Stromal cell of bone marrow (primary cell): ENCODE measurements at regions not wholly inside any gene's neighbourhood (a gene's known extent, or its start where the extent isn't known, plus 50 kb on each side); places are given as distances from the start of the nearest gene placed in this dataset.
"Not testable (repeated sequence)": the region's sequence is repeated elsewhere in the genome, so short reads cannot be mapped to it uniquely, and the experiment has no call there.

Experiments
- DNase-seq: peaks from one replicate; pipeline ENCODE4 v3.0.0-alpha.2; 2012; ENCODE audit warnings: low read depth

- no peak for DNase-seq
Measured at GRCh38 chr5:10126900-10127299, 122.8 kb downstream of the ATPSCKMT start.

- no peak for DNase-seq
Measured at GRCh38 chr5:10125116-10125515, 124.6 kb downstream of the ATPSCKMT start.

GRCh38 chr5:10124287-10124686 lies 125.4 kb downstream of the ATPSCKMT start:
- no peak for DNase-seq

GRCh38 chr5:10123254-10123989 lies 126.3 kb downstream of the ATPSCKMT start:
- no peak for DNase-seq

GRCh38 chr5:10122076-10122726 lies 127.5 kb downstream of the ATPSCKMT start:
- DNase-seq: no peak

- DNase-seq: no peak
Measured at GRCh38 chr5:10120934-10121333, 128.8 kb downstream of the ATPSCKMT start.

- no peak for DNase-seq
Measured at GRCh38 chr5:10118150-10118549, 131.5 kb downstream of the ATPSCKMT start.

- DNase-seq: no peak
Measured at GRCh38 chr5:10116594-10116993, 133.1 kb downstream of the ATPSCKMT start.

GRCh38 chr5:10115669-10116068 lies 134.0 kb downstream of the ATPSCKMT start:
- no peak for DNase-seq

GRCh38 chr5:10111571-10111970 lies 138.1 kb downstream of the ATPSCKMT start:
- DNase-seq: peak; percentile 31

GRCh38 chr5:10110228-10110627 lies 139.5 kb downstream of the ATPSCKMT start:
- DNase-seq: no peak

GRCh38 chr5:10109299-10109698 lies 140.4 kb downstream of the ATPSCKMT start:
- no peak for DNase-seq

GRCh38 chr5:10106806-10107205 lies 142.9 kb downstream of the ATPSCKMT start:
- no peak for DNase-seq

GRCh38 chr5:10106285-10106684 lies 143.4 kb downstream of the ATPSCKMT start:
- no peak for DNase-seq

GRCh38 chr5:10102706-10103497 lies 146.8 kb downstream of the ATPSCKMT start:
- no peak for DNase-seq

GRCh38 chr5:10102235-10102634 lies 147.5 kb downstream of the ATPSCKMT start:
- not testable (repeated sequence) for DNase-seq

GRCh38 chr5:10099548-10099947 lies 150.1 kb downstream of the ATPSCKMT start:
- DNase-seq: no peak

GRCh38 chr5:10091701-10092100 lies 158.0 kb downstream of the ATPSCKMT start:
- no peak for DNase-seq

- no peak for DNase-seq
Measured at GRCh38 chr5:10090074-10090473, 159.6 kb downstream of the ATPSCKMT start.

GRCh38 chr5:10085185-10085584 lies 164.5 kb downstream of the ATPSCKMT start:
- DNase-seq: no peak

- no peak for DNase-seq
Measured at GRCh38 chr5:10081584-10081983, 168.1 kb downstream of the ATPSCKMT start.

- DNase-seq: peak; percentile 41
Measured at GRCh38 chr5:10077791-10078545, 171.7 kb downstream of the ATPSCKMT start.
